ENCODE measurements at regions not wholly inside any gene's neighbourhood (a gene's known extent, or its start where the extent isn't known, plus 50 kb on each side); places are given as distances from the start of the nearest gene placed in this dataset.
"Not testable (repeated sequence)": the region's sequence is repeated elsewhere in the genome, so short reads cannot be mapped to it uniquely, and the experiment has no call there.

DNA sequence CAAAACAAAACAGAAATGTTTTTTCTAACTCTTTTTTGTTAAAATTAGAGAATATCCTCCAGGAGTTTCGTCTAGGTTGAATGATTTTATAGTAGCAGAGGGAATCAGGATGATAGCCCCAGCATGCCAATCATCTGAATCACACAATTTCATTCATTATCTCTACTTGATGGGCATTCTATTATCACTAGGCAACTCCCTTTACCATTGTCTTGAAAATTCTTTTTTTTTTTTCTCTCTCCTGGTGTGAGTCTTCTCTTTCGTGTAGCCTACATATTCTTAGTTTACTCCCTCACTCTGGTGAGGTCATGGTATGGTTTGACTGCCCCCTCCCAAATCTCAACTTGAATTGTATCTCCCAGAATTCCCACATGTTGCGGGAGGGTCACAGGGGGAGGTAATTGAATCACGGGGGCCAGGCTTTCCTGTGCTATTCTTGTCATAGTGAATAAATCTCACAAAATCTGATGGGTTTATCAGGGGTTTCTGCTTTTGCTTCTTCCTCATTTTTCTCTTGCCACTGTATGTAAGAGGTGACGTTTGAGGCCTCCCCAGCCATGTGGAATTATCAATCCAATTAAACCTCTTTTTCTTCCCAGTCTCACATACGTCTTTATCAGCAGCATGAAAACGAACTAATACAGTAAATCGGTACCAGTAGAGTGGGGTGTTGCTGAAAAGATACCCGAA lies 105.0 kb downstream of the OTUD1 start:
- DNase-seq (ENCODE audit: low read depth), result no peak

DNA sequence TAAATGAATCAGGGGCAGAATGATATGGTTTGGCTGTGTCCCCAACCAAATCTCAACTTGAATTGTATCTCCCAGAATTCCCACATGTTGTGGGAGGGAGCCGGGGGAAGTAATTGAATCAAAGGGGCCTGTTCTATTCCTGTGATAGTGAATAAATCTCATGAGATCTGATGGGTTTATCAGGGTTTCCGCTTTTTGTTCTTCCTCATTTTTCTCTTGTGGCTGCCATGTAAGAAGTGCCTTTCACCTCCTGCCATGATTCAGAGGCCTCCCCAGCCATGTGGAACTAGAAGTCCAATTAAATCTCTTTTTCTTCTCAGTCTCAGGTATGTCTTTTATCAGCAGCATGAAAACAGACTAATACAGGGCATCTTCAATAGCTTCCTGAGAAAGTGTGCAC lies 107.0 kb downstream of the OTUD1 start:
- DNase-seq (ENCODE audit: low read depth), result not testable (repeated sequence)

DNA sequence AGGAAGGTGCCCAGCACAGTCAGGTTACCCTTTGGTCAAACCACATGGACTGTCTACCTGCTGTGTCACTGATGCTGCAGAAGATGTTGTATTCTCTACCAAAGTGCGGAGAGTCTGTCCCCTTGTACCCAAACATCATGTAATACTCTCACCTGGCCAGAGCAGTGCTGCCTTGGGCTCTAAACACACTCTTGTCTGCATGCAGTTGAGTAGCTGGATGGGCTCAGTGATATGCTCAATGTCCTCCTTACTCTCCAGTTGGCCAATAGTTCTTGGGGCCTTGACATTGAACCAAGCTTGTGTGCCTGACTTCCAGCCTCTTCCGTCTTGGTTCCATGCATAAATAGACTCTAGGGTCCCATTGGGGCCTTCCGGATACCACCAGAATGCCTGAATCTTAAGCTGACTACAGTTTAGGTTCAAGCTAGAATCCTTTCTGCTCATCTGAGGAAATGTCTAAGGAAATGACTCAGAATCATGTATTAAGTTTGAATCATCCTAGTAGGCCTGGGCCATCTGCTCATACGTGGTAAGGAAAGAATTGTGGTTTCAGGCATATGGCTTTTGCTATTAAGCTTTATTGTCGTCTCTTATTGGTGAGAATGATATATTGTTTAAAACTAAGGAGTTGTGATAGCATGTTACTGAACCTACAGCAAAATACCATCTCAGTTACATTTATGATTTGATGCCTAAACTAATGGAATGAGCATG lies 118.0 kb downstream of the OTUD1 start:
- DNase-seq (ENCODE audit: low read depth), result no peak

DNA sequence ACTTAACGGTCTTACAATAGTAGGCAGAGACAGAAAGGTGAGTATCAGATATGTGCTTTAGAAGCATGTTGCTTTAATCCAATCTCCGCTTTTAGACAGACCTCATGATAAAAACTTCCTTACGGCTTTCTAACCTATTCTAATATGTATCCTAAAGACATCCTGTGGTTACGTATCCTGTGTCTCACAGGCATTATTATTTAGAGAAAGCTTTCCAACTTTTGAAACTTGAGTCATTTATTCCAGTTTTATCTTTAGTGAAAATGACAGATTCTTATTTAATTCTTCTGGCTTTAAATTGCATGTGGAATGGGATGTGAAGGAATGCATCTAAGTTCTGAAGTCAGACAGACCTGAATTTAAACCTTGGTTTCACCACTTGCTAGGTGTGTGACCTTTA lies 118.9 kb downstream of the OTUD1 start:
- no peak for DNase-seq (ENCODE audit: low read depth)

DNA sequence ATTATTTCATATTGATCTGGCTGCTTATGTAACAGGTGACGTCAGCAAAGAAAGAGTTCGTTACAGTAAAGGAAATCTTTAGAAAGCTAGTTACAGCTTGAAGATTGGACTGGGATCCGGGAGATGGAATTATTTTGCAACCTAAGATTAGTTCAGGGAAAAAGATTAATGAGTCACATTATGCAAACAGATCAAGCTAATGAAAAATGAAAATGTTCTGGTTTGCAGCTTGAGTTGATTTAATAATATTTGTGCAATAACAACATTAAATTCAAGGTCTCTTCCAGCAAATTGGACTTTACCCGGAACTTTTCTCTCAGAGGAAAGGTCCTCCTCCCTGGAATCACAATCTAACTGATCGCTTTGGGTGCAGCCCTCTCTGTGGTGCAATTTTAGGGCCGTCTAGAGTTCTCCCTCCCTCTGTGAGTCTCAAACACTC lies 119.5 kb downstream of the OTUD1 start:
- DNase-seq (ENCODE audit: low read depth), result no peak

DNA sequence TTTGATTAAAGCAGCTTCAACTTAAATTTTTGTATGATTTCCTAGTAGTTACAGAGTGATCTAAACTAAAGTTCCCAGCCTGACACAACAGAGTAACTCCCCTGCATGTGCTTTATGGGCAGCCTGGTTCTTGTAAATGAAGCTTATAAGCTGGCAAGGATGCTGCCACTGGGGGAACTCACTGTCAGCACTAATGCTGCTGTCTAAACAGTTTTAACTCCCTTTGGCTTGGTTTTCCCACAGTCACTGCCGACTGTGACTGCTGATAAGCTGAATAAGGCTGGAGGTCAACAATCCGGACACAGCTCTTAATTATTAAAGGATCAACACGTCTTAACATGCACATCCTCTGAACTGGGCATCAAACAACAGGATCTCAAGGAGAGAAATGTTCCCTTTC lies 130.1 kb downstream of the OTUD1 start:
- no peak for DNase-seq (ENCODE audit: low read depth)

DNA sequence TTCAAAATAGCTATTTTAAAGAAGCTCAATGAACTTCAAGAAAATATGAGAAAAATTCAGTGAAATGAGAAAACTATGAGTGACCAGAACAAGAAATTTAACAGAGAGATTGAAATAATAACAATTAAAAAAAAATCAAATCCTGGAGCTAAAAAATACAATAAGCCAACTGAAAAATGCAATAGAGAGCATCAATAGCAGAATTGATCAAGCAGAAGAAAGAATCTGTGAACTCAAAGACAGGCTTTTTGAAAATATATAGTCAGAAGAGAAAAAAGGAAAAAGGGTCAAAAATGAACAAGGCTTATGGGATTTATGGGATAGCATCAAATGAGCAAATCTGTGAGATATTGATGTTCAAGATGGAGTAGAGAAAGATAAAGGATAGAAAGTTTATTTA lies 133.0 kb downstream of the OTUD1 start:
- no peak for DNase-seq (ENCODE audit: low read depth)

DNA sequence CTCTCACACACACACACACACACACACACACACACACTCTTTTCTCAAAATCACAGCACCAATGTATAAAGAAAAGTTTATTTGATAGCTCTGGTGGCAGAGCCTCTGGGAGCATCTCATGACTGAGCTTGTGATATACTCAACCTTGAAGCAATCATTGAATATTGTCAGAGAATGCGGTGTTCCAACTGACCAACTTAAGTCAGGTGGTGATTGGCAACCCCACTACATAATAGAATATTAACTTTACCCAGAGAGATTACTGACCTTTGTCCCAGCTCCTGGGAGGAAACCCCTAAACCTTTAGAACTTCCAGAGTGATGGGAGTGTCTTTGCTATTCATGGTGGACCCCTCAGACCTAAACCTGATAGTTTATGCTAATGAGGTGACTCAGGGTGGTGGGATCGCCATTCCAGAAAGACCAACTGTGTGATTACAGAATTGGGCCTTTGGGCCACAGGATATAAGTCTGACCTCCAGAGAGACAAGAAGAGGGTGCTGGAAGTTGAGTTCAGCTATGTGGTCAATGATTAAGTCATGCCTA lies 143.1 kb downstream of the OTUD1 start:
- DNase-seq (ENCODE audit: low read depth), result no peak

DNA sequence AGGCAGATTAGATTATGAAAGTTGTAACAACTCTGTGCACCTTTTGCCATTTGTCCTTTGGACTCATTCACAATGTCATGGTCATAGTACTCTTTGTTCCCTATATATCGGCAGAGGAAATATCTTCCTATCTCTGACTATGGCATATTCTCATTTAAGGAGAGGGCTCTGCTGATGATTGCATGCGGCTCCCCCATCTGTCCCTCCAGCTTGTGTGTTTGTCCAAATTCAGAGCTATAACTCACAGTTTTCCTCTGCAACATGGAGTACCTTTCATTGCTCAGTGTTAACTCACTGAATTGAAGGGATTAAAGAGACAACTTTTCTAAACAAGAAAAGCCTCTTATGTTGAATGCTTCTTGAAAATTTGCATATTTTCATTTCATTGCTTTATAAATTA lies 145.5 kb downstream of the OTUD1 start:
- DNase-seq (ENCODE audit: low read depth), result no peak

DNA sequence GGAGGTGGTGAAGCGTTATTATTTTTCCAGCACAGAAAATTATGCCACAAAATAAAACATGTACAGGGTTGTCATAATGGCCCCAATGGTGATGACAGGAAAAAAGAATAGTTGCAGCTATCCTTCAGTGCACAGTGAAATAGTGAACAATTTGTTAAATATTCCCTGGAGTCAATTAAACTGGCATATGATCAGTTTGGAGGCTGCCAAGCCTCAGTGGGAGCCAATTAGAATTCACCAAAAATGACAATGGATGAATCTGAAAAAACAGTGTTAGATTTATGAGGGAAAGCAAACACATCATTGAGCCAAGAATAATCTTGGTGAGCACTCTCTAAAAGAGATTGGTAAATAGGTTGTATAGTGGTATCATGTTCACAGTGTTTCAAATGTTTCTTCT lies 146.3 kb downstream of the OTUD1 start:
- no peak for DNase-seq (ENCODE audit: low read depth)

DNA sequence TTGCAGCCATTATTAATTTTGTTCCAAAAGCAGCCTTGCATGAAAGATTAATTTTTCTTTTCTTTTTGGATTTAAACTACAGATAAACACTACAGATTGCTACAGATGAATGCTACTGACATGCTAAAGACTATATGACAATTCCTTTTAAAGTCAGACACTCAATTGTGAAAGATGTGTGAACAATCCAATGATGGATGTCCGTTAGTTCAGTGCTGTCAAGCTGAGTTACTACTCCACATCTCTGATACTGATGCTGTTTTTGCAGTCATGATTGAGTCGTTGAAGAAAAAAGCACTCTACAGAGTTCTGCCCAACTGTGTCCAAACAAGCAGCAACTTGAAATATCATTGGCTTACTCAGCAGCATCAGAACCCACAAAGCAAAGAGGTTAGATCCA lies 146.8 kb downstream of the OTUD1 start:
- DNase-seq (ENCODE audit: low read depth), result no peak

DNA sequence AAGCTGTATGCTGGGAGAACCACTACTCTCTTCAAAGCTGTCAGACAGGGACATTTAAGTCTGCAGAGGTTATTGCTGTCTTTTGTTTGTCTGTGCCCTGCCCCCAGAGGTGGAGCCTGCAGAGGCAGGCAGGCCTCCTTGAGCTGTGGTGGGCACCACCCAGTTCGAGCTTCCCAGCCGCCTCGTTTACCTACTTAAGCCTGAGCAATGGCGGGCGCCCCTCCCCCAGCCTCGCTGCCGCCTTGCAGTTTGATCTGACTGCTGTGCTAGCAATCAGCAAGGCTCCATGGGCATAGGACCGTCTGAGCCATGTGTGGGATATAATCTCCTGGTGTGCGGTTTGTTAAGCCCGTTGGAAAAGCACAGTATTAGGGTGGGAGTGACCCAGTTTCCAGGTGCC lies 156.4 kb downstream of the OTUD1 start:
- DNase-seq (ENCODE audit: low read depth), result not testable (repeated sequence)

DNA sequence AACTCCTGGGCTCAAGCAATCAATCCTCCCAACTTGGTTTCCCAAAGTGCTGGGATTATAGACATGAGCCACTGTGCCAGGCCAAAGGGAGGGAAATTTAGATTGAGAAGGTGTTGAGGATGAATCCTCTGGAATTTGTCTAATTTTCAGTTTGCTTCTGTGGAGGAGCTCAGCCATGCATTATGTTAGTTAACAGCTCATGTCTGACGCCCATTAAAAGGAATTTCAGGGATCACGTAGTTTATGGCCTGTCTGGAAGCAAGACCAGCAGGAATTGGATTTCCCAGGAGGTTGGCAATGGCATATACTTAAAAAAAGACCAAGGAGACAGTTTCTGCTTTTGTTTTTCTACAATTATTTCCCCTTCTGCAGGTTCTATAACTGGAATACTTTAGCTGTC lies 165.7 kb downstream of the OTUD1 start:
- no peak for DNase-seq (ENCODE audit: low read depth)

DNA sequence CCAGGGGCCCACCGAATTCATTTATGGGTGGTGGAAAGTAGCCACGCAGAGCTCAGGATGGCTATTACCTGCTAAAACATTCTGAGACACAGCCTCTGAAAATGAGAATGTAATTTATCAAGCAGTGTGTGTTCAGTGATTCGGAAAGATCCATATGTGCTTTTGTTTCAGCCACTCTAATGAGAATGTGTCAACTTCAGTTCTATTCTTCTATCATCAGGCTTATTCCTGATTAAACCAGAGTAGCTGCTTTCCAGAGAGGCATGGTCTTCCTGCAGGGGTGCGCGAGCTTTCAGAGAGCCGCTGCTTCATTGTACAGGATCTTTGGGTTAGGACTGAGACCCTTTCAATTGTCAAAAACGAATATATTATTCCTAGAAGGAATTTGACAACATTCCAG lies 167.6 kb downstream of the OTUD1 start:
- no peak for DNase-seq (ENCODE audit: low read depth)

DNA sequence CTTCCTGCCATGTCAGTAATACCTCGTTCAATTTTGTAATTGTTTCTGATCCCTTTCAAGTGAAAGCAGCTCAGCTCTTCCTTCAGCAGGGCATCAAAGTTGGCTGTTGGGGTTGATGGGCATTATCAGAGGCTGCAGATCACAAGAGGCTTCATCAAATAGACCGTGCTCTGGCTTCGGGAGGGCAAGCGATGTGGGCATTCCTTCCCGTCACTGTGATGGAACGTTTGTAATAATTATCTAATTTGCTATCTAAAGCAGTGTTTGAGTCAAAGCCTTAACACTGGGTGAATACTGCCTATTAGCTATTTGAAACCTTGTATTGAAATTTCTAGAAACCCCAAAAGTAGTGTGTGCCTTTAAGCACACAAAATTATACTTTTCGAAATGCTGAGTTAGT lies 170.1 kb downstream of the OTUD1 start:
- no peak for DNase-seq (ENCODE audit: low read depth)

DNA sequence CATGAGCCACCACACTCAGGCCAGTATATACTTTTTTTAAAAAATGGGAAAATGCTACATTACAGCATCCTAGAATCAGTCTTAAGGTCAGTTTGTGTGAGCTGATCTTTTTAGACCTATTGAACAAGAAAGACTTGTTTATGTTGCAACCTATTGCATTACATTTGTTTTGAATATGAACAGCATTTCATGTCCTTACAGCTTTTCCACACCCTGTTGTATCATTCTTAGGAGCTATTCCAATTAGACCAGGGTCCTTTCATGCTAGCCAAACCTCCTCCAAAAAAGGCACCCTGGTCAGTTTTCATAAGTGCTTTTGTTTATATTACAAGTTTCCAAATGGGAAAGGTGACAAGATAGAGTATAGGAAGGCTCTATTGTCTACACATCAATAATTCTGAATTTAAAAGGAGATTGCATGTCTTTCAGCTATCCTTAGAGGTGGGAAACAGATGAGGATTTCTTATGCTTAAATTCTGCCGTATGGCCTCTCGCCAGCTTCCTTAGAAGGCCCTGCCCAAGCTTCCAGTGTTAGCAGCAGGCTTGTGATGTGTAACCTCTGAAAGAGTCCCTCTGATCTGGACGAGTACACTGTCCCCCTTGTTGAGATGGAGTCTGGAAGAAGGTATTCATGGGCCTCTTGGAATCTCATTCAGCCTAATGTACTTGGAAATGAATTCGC lies 171.9 kb downstream of the OTUD1 start:
- no peak for DNase-seq (ENCODE audit: low read depth)

DNA sequence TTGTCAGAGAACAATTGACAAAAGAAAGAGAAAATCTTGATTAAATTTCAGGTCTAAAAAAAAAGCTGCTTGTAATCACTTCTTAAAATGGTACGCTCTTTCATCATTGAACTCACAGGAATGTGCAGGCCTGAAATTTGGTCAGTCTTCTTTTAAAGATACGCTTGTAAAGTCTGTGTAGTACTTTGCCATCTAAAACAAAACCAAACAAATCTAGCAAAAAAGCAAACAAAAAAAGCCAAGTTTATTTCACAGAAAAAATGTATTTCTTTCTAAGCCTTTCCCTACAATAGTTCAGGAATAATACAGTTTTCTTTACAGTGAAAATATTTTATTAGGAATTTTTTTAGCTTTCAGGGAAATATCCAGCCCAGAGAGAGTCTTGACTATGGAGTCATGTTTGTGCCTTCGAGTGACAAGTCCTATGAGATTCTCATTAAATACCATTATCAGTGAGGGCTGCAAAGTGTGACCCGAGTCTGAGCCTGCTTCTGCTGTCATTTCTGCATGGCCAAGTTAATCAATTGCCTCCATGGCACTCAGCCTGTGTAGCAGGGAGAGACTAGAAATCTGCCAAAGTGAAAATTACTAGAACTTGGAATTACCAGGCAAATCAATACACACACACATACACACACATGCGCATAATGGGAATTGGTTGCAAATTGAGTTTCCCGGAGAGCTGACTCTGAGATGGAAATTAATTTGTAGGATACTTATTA lies 172.6 kb downstream of the OTUD1 start:
- no peak for DNase-seq (ENCODE audit: low read depth)

DNA sequence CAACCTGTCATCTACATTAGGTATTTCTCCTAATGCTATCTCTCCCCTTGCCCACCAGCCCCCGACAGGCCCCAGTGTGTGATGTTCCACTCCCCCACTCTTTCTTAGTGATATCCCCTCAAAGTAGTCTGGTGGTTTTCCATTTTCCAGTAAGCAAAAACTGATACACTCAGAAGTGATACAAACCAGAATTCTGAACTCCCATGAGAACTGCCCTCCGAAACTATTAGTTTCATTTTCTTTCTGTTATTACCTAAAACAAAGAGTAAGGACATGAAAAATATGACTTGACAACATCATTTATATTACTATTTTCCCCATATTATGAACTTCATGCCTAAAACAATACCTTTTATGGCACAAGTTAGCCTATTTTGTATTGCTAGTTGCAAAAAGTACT lies 175.0 kb downstream of the OTUD1 start:
- no peak for DNase-seq (ENCODE audit: low read depth)

DNA sequence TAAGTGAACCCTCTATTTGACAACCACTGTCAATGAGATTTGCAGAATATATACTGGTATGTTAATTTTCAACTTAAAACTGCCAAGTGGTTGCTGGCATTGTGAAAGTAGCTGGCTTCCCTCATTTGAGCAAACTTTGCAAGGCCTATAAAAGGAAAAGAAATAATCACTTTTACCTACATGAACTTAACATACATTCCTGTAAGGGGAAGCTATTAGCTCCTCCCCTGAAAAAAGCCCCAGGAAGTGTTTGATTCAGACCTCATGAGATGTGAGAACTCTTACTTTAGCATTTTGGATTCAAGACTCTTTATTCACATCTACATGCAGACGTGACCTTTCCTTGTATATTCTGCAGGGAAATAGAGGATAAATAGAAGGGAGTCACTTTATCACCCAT lies 175.6 kb downstream of the OTUD1 start:
- DNase-seq (ENCODE audit: low read depth), result no peak

DNA sequence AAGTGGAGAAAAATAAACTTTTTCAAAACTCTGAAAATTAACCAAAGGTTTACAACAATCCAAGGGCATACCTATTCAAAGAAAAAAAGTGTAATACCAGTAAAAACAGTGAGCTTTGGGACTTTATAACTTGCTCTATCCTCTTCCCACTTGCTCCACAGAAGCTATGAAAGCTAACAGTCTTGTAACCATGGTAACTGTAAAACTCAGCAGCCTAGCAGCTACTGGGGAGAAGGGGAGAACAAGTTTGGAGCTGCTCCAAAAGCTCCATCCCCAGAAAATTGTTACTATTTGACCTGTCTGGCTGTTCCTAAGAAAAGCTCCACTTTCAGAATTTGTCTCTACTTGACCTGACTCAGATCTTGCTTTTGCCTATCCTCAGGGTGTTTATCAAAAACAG lies 191.5 kb downstream of the OTUD1 start:
- DNase-seq (ENCODE audit: low read depth), result no peak

DNA sequence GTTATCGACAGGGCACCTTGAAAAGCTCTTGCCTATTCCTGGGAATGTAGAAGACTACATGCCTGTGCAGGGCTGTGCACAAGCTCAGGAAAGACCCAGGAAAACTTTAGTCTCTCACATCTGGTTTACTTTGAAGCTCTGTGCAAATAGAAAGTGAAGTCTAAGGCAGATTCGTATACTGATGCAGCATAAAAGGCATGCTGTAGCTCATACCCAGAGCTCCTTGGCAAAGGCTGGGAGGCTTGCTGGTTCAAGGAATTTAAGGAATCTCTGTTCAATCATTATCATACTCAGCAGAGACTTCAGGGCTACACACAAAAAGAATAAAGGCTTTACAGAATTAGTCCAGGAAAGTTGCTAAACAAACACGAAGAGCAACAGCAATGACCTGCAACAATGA lies 192.0 kb downstream of the OTUD1 start:
- DNase-seq (ENCODE audit: low read depth), result no peak

DNA sequence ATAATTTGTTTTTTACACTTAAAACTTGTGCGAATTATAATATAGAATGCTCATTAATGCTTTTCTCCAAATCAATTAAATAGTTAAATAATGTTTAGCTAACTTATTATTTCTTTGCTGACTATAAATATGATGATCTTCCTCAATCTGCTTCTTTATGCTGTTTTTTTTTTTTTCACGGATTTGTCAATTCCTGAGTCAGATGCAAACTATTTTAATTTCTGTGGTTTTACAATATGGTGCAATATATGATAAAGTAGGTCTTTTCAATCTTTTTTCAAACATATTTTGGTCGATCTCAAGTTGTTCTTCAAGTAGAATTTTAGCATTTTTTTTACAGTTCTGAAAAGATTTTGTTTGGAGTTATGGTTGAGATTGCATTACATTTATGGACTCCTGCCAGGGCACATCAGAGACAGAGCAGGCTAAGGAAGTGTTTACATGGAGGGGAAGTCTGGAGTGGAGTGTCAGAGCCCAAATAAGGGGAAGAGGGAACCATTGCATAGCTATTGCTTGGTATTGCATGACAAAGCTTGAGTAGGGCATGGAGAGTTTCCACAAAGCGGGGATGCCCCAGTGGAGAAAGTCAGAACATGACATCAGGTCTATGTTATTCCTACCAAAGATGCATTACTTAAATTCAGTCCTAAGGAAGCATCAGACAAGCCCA lies 204.4 kb downstream of the OTUD1 start:
- no peak for DNase-seq (ENCODE audit: low read depth)

Measured in T-helper 22 cell (primary cell).